Ishikawa (cell line): ENCODE measurements at regions not wholly inside any gene's neighbourhood (a gene's known extent, or its start where the extent isn't known, plus 50 kb on each side); places are given as distances from the start of the nearest gene placed in this dataset.

Experiments
- CEBPB ChIP-seq: IDR thresholded peaks from 2 replicates; pipeline ENCODE4 v1.6.1; 2012
- CREB1 ChIP-seq: IDR thresholded peaks from 2 replicates; pipeline ENCODE4 v1.6.1; 2012; ENCODE audit warnings: low read depth
- EGR1 ChIP-seq: IDR thresholded peaks from 2 replicates; pipeline ENCODE4 v1.6.1; 2012
- EP300 ChIP-seq: IDR thresholded peaks from 2 replicates; pipeline ENCODE4 v1.6.1; 2012; ENCODE audit warnings: borderline replicate concordance
- FOXM1 ChIP-seq: IDR thresholded peaks from 2 replicates; pipeline ENCODE4 v1.6.1; 2012; ENCODE audit warnings: low read depth, borderline replicate concordance
- MAX ChIP-seq: IDR thresholded peaks from 2 replicates; pipeline ENCODE4 v1.6.1; 2012
- NFIC ChIP-seq: IDR thresholded peaks from 2 replicates; pipeline ENCODE4 v1.6.1; 2012
- RAD21 ChIP-seq: IDR thresholded peaks from 2 replicates; pipeline ENCODE4 v1.6.1; 2012; ENCODE audit warnings: low read depth
- REST ChIP-seq: IDR thresholded peaks from 2 replicates; pipeline ENCODE4 v1.6.1; 2012; ENCODE audit warnings: low read depth, mild to moderate bottlenecking
- TAF1 ChIP-seq: IDR thresholded peaks from 2 replicates; pipeline ENCODE4 v1.6.1; 2012; ENCODE audit warnings: low read depth, mild to moderate bottlenecking
- TCF12 ChIP-seq: IDR thresholded peaks from 2 replicates; pipeline ENCODE4 v1.6.1; 2012; ENCODE audit warnings: low read depth
- TEAD4 ChIP-seq: IDR thresholded peaks from 2 replicates; pipeline ENCODE4 v1.6.1; 2012
- USF1 ChIP-seq: IDR thresholded peaks from 2 replicates; pipeline ENCODE4 v1.6.1; 2012
- YY1 ChIP-seq: IDR thresholded peaks from 2 replicates; pipeline ENCODE4 v1.6.1; 2012; ENCODE audit warnings: low read depth
- ZBTB7A ChIP-seq: IDR thresholded peaks from 2 replicates; pipeline ENCODE4 v1.6.1; 2012; ENCODE audit warnings: low read depth

- TF ChIP-seq CEBPB (no peak), YY1 (no peak), USF1 (no peak)
These were observed 293.9 kb downstream of the SNX13 start for GRCh38 chr7:17646253-17646956.

GRCh38 chr7:17651341-17651740 lies 289.0 kb downstream of the SNX13 start:
- TF ChIP-seq EGR1 (no peak), EP300 (no peak), CEBPB (no peak)

GRCh38 chr7:17651863-17652385 lies 288.4 kb downstream of the SNX13 start:
- TF ChIP-seq EGR1 (no peak), CEBPB (no peak), TCF12 (no peak), TAF1 (no peak), ZBTB7A (no peak), FOXM1 (no peak), MAX (no peak), RAD21 (no peak), TEAD4 (no peak), NFIC (no peak)

- TF ChIP-seq CREB1 (no peak), EP300 (no peak), REST (no peak), ZBTB7A (no peak), TEAD4 (no peak), YY1 (no peak), FOXM1 (no peak), USF1 (no peak), NFIC (no peak), RAD21 (no peak), MAX (no peak), TAF1 (no peak), CEBPB (no peak), EGR1 (no peak)
These were observed 285.4 kb downstream of the SNX13 start for GRCh38 chr7:17654940-17655339.

- no peak for TF ChIP-seq EP300
- TF ChIP-seq REST: no peak
- no peak for TF ChIP-seq TAF1
- no peak for TF ChIP-seq NFIC
- no peak for TF ChIP-seq ZBTB7A
- no peak for TF ChIP-seq CEBPB
- no peak for TF ChIP-seq EGR1
These were observed 281.2 kb downstream of the SNX13 start for GRCh38 chr7:17659126-17659525.

- TF ChIP-seq USF1 (no peak), CREB1 (no peak)
These were observed 280.2 kb downstream of the SNX13 start for GRCh38 chr7:17660116-17660515.
